Mucosa of descending colon (tissue), 3 donors: ENCODE measurements at regions not wholly inside any gene's neighbourhood (a gene's known extent, or its start where the extent isn't known, plus 50 kb on each side); places are given as distances from the start of the nearest gene placed in this dataset.

ENCODE experiments used
- ATAC-seq: fragments of 200-7000 bp; cut with Tn5 transposase; one replicate; pipeline ENCODE4 v1.9.1; 2020; ENCODE audit warnings: mild to moderate bottlenecking, moderate library complexity
- DNase-seq, 3 donors: peaks; one replicate each; pipeline ENCODE4 v3.0.0-alpha.2; 2020
- H3K36me3 ChIP-seq: fragments of 200-600 bp; one replicate; pipeline ENCODE4 v1.8.0; 2021; ENCODE audit warnings: low read depth, mild to moderate bottlenecking
- H3K4me1 ChIP-seq: fragments of 200-600 bp; one replicate; pipeline ENCODE4 v1.8.0; 2021; ENCODE audit warnings: low read depth, mild to moderate bottlenecking
- H3K4me3 ChIP-seq: fragments of 200-600 bp; one replicate; pipeline ENCODE4 v1.8.0; 2021; ENCODE audit warnings: mild to moderate bottlenecking
- H3K9me3 ChIP-seq: fragments of 200-600 bp; one replicate; pipeline ENCODE4 v1.8.0; 2021; ENCODE audit warnings: mild to moderate bottlenecking
- CTCF ChIP-seq: fragments of 200-600 bp; IDR thresholded peaks from one replicate; pipeline ENCODE4 v1.8.0; 2022; ENCODE audit warnings: antibody characterized with exemption, mild to moderate bottlenecking
- intact Hi-C, 2 donors: fragments of 100-400 bp; cut with DNase I in 1 of 2; cut with micrococcal nuclease in 1 of 2; formaldehyde crosslinking; loops; one replicate each; pipeline versions ENCODE4 v1.11.0 to v1.11.1; 2022; cut with DNase I, micrococcal nuclease
- donor health status: DM: no; HTN: no; CAD: no; lungs with moderate emphysema.
- donor health status: DM: no; HTN: no; CAD: no.
- donor health status: DM: no; HTN: yes; CAD: no.

- intact Hi-C loops, result no loop called here
- no peak overlapping the region for H3K4me3 ChIP-seq
- TF ChIP-seq CTCF, result no peak
- H3K9me3 ChIP-seq, result no peaks in the 10 kb centered on the region
- ATAC-seq (no peak), DNase-seq (no peak)
- no peaks in the 10 kb centered on the region for H3K36me3 ChIP-seq
- no peaks in the 10 kb centered on the region for H3K4me1 ChIP-seq
Measured at GRCh38 chr16:16830401-16830800, 451.5 kb downstream of the NPIPA7 start.

GRCh38 chr16:16830973-16831372 is 452.0 kb downstream of the NPIPA7 start:
- no peak for TF ChIP-seq CTCF
- Histone ChIP-seq H3K4me3 (no peak overlapping the region), H3K9me3 (no peaks in the 10 kb centered on the region), H3K36me3 (no peaks in the 10 kb centered on the region), H3K4me1 (no peaks in the 10 kb centered on the region)
- intact Hi-C loops, result no loop called here
- ATAC-seq (no peak), DNase-seq (no peak)

GRCh38 chr16:16833165-16833564 is 454.2 kb downstream of the NPIPA7 start:
- Histone ChIP-seq H3K4me1 (no peaks in the 10 kb centered on the region), H3K9me3 (no peaks in the 10 kb centered on the region), H3K36me3 (no peaks in the 10 kb centered on the region), H3K4me3 (no peak overlapping the region)
- no peak for TF ChIP-seq CTCF
- no peak for ATAC-seq
- DNase-seq, result no peak
- intact Hi-C loops, result no loop called here

- H3K4me1 ChIP-seq, result no peaks in the 10 kb centered on the region
- H3K9me3 ChIP-seq, result no peaks in the 10 kb centered on the region
- no peak for TF ChIP-seq CTCF
- H3K4me3 ChIP-seq, result no peak overlapping the region
- ATAC-seq (no peak), DNase-seq (no peak)
- intact Hi-C loops, result loop anchor here in 1 of 2 donors (10.0 kb wide), 1 partner anchor 1015 kb away; no protein-coding TSS in a partner anchor
- H3K36me3 ChIP-seq, result no peaks in the 10 kb centered on the region
Measured at GRCh38 chr16:16850274-16850673, 471.3 kb downstream of the NPIPA7 start.

GRCh38 chr16:16857012-16857411 is 478.1 kb downstream of the NPIPA7 start:
- DNase-seq (no peak), ATAC-seq (no peak)
- no peaks in the 10 kb centered on the region for H3K36me3 ChIP-seq
- H3K4me1 ChIP-seq, result no peaks in the 10 kb centered on the region
- H3K4me3 ChIP-seq, result no peak overlapping the region
- TF ChIP-seq CTCF, result no peak
- no peaks in the 10 kb centered on the region for H3K9me3 ChIP-seq
- intact Hi-C loops, result loop anchor here in 1 of 2 donors (10.0 kb wide), 1 partner anchor 1008 kb away; no protein-coding TSS in a partner anchor

GRCh38 chr16:16857603-16858283 is 478.8 kb downstream of the NPIPA7 start:
- H3K9me3 ChIP-seq, result no peaks in the 10 kb centered on the region
- H3K36me3 ChIP-seq, result no peaks in the 10 kb centered on the region
- H3K4me1 ChIP-seq, result no peaks in the 10 kb centered on the region
- no peak overlapping the region for H3K4me3 ChIP-seq
- intact Hi-C loops, result loop anchor here in 1 of 2 donors (10.0 kb wide), 1 partner anchor 1007 kb away; no protein-coding TSS in a partner anchor
- no peak for ATAC-seq
- TF ChIP-seq CTCF, result no peak
- DNase-seq, result no peak
